ENCODE measurements at regions not wholly inside any gene's neighbourhood (a gene's known extent, or its start where the extent isn't known, plus 50 kb on each side); places are given as distances from the start of the nearest gene placed in this dataset.

GRCh38 chr11:111019871-111020670 lies 225.5 kb upstream of the POU2AF2 start:
- no peak for DNase-seq (ENCODE audit: low read depth)
- no peak for TF ChIP-seq CTCF (IDR thresholded peaks at IDR 0.05; ENCODE audit: insufficient read depth, low read length, poor library complexity, severe bottlenecking)
- H3K36me3 ChIP-seq (ENCODE audit: control insufficient read depth, insufficient read depth, low read length): no peaks in the 10 kb centered on the region
- no peaks in the 10 kb centered on the region for H3K27me3 ChIP-seq (ENCODE audit: control insufficient read depth, insufficient read depth, low read length)
- no peak overlapping the region for H3K4me3 ChIP-seq (ENCODE audit: low read depth, low read length)

GRCh38 chr11:111019451-111019850 lies 226.1 kb upstream of the POU2AF2 start:
- TF ChIP-seq CTCF (IDR thresholded peaks at IDR 0.05; ENCODE audit: insufficient read depth, low read length, poor library complexity, severe bottlenecking): no peak
- no peaks in the 10 kb centered on the region for H3K27me3 ChIP-seq (ENCODE audit: control insufficient read depth, insufficient read depth, low read length)
- no peak for DNase-seq (ENCODE audit: low read depth)

GRCh38 chr11:111018566-111018965 lies 227.0 kb upstream of the POU2AF2 start:
- Histone ChIP-seq H3K36me3 (ENCODE audit: control insufficient read depth, insufficient read depth, low read length) (no peaks in the 10 kb centered on the region), H3K27me3 (ENCODE audit: control insufficient read depth, insufficient read depth, low read length) (no peaks in the 10 kb centered on the region), H3K4me3 (ENCODE audit: low read depth, low read length) (no peak overlapping the region)
- no peak for TF ChIP-seq CTCF (IDR thresholded peaks at IDR 0.05; ENCODE audit: insufficient read depth, low read length, poor library complexity, severe bottlenecking)
- no peak for DNase-seq (ENCODE audit: low read depth)

More at GRCh38 chr11:111019451-111019850, 226.1 kb upstream of the POU2AF2 start:
- H3K4me3 ChIP-seq (ENCODE audit: low read depth, low read length): no peak overlapping the region
- H3K36me3 ChIP-seq (ENCODE audit: control insufficient read depth, insufficient read depth, low read length): no peaks in the 10 kb centered on the region

- no peak for DNase-seq (ENCODE audit: low read depth)
- H3K27me3 ChIP-seq (ENCODE audit: control insufficient read depth, insufficient read depth, low read length): no peaks in the 10 kb centered on the region
These were observed 233.0 kb upstream of the POU2AF2 start for GRCh38 chr11:111012491-111012890.

GRCh38 chr11:111011275-111011594 lies 234.3 kb upstream of the POU2AF2 start:
- Histone ChIP-seq H3K36me3 (ENCODE audit: control insufficient read depth, insufficient read depth, low read length) (no peaks in the 10 kb centered on the region), H3K27me3 (ENCODE audit: control insufficient read depth, insufficient read depth, low read length) (no peaks in the 10 kb centered on the region), H3K4me3 (ENCODE audit: low read depth, low read length) (no peak overlapping the region)
- DNase-seq (ENCODE audit: low read depth): no peak
- no peak for TF ChIP-seq CTCF (IDR thresholded peaks at IDR 0.05; ENCODE audit: insufficient read depth, low read length, poor library complexity, severe bottlenecking)

More at GRCh38 chr11:111012491-111012890, 233.0 kb upstream of the POU2AF2 start:
- no peak overlapping the region for H3K4me3 ChIP-seq (ENCODE audit: low read depth, low read length)
- TF ChIP-seq CTCF (IDR thresholded peaks at IDR 0.05; ENCODE audit: insufficient read depth, low read length, poor library complexity, severe bottlenecking): no peak
- no peaks in the 10 kb centered on the region for H3K36me3 ChIP-seq (ENCODE audit: control insufficient read depth, insufficient read depth, low read length)
